DND-41 (cell line): ENCODE measurements at regions not wholly inside any gene's neighbourhood (a gene's known extent, or its start where the extent isn't known, plus 50 kb on each side); places are given as distances from the start of the nearest gene placed in this dataset.

Source experiments
- ATAC-seq: fragments of 200-7000 bp; cut with Tn5 transposase; 3 replicates; pipeline ENCODE4 v1.9.1; 2021; ENCODE audit warnings: low read depth; ENCODE audit not compliant: insufficient read depth
- DNase-seq: peaks from one replicate; pipeline ENCODE4 v3.0.0-alpha.2; 2020
- H2AFZ ChIP-seq: 2 replicates; pipeline ENCODE4 v1.6.0; 2012; ENCODE audit warnings: low read depth, low read length
- H3K27ac ChIP-seq: 2 replicates; pipeline ENCODE4 v1.5.1; 2012; ENCODE audit warnings: low read length, inconsistent platforms
- H3K27me3 ChIP-seq: fragments of 200-600 bp; sonication (generic); 2 replicates; pipeline ENCODE4 v1.6.0; 2012; ENCODE audit warnings: low read length, mild to moderate bottlenecking, inconsistent platforms; ENCODE audit not compliant: insufficient read depth, poor library complexity
- H3K36me3 ChIP-seq: 2 replicates; pipeline ENCODE4 v1.5.1; 2012; ENCODE audit warnings: low read length, inconsistent platforms; ENCODE audit not compliant: insufficient read depth
- H3K4me1 ChIP-seq: 2 replicates; pipeline ENCODE4 v1.5.1; 2012; ENCODE audit warnings: mild to moderate bottlenecking, low read length; ENCODE audit not compliant: insufficient read depth
- H3K4me2 ChIP-seq: 2 replicates; pipeline ENCODE4 v1.6.0; 2012; ENCODE audit warnings: mild to moderate bottlenecking, moderate library complexity, low read length, inconsistent platforms; ENCODE audit not compliant: insufficient read depth
- H3K4me3 ChIP-seq, 2 experiments: fragments of 200-600 bp in 1 of 2; shearing (Covaris generic) in 1 of 2; 2 replicates each; pipeline ENCODE4 v1.5.1; 2012 to 2016; ENCODE audit warnings: inconsistent platforms in 2 of 2, low read length in 2 of 2, mild to moderate bottlenecking in 2 of 2, low read depth in 1 of 2, moderate library complexity in 1 of 2
- H3K79me2 ChIP-seq: 2 replicates; pipeline ENCODE4 v1.6.0; 2012; ENCODE audit warnings: low read length, inconsistent platforms; ENCODE audit not compliant: insufficient read depth
- H3K9ac ChIP-seq: 2 replicates; pipeline ENCODE4 v1.6.0; 2012; ENCODE audit warnings: low read depth, mild to moderate bottlenecking, inconsistent platforms, low read length, moderate library complexity
- H3K9me3 ChIP-seq: 2 replicates; pipeline ENCODE4 v1.5.1; 2012; ENCODE audit warnings: low read length, moderate library complexity, mild to moderate bottlenecking, inconsistent platforms; ENCODE audit not compliant: insufficient read depth, severe bottlenecking
- H4K20me1 ChIP-seq: 2 replicates; pipeline ENCODE4 v1.6.0; 2012; ENCODE audit warnings: low read length; ENCODE audit not compliant: insufficient read depth
- EZH2 ChIP-seq: IDR thresholded peaks from 3 replicates; pipeline ENCODE4 v1.6.1; 2012; ENCODE audit warnings: borderline replicate concordance, low read depth, mild to moderate bottlenecking, moderate library complexity, low read length, inconsistent platforms; ENCODE audit not compliant: severe bottlenecking
- TF ChIP-seq, protein P1 (sequence below): IDR thresholded peaks from 2 replicates; pipeline ENCODE4 v1.5.1; 2012; ENCODE audit warnings: borderline replicate concordance, low read length, moderate library complexity, mild to moderate bottlenecking; ENCODE audit not compliant: poor library complexity, severe bottlenecking; ENCODE audit errors: extremely low read depth

DNA sequence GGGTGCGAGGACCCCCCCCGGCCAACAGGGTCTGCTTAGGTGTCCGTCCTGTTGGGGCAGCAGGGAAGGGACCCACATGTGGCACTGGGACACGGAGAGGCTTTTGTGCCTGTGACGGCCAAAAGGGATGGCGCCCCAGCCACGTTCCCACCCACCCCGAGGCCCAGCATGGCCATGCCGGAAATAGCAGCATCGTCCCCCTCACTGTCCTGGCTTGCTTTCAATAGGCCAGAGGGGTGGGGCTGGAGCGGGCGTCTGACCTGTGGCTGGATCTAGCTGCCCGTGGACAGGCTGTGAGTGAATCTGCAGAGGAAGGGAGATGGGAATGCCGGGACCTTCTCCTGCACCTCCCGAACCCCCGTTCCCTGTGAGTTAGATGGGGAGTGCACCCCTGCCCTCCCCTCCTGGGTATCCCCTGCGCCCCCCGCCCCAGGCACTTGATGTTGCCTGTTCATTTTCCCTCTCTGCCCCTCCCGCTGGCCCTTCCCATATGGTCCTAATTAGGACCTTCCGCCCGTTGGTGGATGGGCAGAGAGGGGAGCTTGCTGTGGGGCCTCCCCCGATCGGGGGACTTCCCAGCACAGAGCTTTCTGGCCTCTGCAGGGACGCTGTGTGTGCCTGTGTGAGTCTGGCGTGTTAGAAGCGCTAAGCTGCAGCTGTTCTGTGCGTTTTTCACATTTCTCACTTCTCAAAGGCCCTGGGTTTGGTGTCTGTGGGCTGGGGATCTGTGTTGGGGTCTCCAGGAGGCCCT, 292.8 kb downstream of the SEC14L1 start:
- no peaks in the 10 kb centered on the region for H4K20me1 ChIP-seq
- peaks cover 47% of the 10 kb centered on the region for H3K36me3 ChIP-seq
- peaks cover 99% of the 10 kb centered on the region for H3K79me2 ChIP-seq
- no peak for TF ChIP-seq EZH2
- H3K27ac ChIP-seq, result peak overlapping the region; percentile 99
- ATAC-seq (no peak), DNase-seq (no peak)
- H3K4me1 ChIP-seq, result peaks cover 92% of the 10 kb centered on the region
- H3K4me3 ChIP-seq, result no peak overlapping the region
- H3K9ac ChIP-seq, result peak overlapping the region; percentile 66; the same call in 1 of the 2 replicates
- no peak overlapping the region for H2AFZ ChIP-seq
- H3K4me2 ChIP-seq, result no peak overlapping the region; the same call in 1 of the 2 replicates
- H3K9me3 ChIP-seq, result no peaks in the 10 kb centered on the region
- no peaks in the 10 kb centered on the region for H3K27me3 ChIP-seq

DNA sequence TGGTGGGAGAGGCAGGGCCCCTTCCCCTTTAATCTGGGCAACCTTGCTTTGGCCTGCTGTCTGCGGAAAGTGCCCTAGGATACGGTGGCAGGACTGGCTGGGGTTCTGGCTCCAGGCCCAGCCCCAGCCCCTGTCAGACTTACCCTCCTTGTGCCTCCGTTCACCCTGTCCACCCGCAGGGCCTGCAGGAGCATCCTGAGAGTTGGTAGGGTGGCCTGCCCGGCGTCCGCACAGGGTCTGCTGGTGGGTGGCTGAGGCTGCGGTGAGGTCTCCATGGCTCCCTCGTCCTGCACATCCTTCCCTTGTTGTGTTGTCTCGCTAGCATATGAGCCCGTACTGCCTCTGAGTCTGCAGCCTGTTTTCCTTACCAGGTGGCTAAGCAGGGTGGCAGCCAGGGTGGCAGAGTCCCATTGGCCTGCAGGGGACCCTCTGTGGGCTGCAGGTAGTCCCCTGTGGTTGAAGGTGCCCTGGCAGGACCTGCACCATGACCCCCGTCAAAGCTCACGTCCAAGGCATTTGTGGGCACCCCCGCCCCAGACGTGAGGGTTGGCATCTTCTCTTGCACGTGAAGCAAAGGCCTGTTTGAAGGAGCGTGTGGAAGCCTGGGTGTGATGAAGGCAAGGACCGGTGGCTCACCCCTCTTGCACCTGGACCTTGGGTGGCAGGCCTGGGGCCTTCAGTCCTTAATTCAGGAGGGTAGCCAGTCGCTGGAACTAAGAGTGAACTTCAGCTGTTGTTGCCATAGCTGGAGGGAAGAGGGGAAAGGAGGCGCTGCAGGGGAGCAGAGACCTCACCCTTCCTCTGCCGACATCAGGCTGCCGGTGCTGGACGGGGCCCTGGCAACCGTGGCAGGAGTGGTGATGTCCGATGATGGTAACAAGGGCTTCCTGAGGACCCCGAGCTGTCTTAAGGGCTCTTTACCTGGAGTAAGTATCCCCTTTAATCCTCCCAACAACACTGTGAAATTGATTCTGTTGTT, 293.7 kb downstream of the SEC14L1 start:
- Histone ChIP-seq H3K27me3 (no peaks in the 10 kb centered on the region), H3K4me3 (no peak overlapping the region), H3K9ac (peak overlapping the region; percentile 66), H3K4me1 (peaks cover 92% of the 10 kb centered on the region), H3K79me2 (peaks cover 99% of the 10 kb centered on the region), H3K4me2 (no peak overlapping the region; the same call in 1 of the 2 replicates), H2AFZ (no peak overlapping the region), H4K20me1 (no peaks in the 10 kb centered on the region), H3K27ac (peak overlapping the region; percentile 99), H3K9me3 (no peaks in the 10 kb centered on the region), H3K36me3 (peaks cover 38% of the 10 kb centered on the region)
- TF ChIP-seq, protein P1, sequence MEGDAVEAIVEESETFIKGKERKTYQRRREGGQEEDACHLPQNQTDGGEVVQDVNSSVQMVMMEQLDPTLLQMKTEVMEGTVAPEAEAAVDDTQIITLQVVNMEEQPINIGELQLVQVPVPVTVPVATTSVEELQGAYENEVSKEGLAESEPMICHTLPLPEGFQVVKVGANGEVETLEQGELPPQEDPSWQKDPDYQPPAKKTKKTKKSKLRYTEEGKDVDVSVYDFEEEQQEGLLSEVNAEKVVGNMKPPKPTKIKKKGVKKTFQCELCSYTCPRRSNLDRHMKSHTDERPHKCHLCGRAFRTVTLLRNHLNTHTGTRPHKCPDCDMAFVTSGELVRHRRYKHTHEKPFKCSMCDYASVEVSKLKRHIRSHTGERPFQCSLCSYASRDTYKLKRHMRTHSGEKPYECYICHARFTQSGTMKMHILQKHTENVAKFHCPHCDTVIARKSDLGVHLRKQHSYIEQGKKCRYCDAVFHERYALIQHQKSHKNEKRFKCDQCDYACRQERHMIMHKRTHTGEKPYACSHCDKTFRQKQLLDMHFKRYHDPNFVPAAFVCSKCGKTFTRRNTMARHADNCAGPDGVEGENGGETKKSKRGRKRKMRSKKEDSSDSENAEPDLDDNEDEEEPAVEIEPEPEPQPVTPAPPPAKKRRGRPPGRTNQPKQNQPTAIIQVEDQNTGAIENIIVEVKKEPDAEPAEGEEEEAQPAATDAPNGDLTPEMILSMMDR, result no peak
- TF ChIP-seq EZH2, result no peak
- DNase-seq (no peak), ATAC-seq (no peak)

DNA sequence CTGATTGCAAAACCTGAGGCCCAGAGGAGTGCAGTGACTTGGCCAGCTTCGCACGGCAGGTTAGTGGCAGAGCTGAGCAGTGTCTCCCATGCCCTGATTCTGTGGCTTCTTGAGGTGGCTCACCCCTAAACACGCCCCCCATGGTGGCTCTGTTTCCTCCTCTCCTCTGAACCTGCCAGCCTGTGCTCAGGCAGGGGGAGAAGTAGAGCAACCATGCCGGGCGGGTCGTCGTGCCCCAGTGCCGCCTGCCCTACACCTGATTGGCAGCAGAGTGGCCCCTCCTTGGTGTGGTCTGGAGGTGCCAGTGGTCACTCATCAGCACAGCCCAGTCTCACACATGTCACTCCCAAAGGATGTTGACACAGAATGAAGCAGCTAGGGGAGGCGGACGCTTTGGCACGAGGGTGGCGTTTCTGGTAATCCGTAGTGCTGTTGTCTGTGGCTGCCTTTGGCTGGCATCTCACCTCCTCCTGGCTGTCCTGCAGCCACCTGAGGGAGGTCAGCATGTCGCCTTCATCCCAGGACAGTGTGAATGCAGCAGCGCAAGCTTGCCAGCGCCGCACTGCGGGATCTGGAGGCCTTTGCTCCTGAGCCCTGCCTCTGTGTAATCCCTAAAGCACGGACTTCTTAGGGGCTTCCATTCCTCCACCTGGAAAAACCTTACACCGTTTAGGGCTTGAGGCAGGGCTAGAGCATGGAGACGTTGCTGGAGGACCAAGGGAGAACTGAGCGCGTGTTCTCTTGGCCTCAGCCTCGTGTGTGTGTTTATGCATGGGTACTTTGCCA, 294.7 kb downstream of the SEC14L1 start:
- H3K4me3 ChIP-seq, result no peak overlapping the region
- H3K4me1 ChIP-seq, result peaks cover 92% of the 10 kb centered on the region
- no peaks in the 10 kb centered on the region for H4K20me1 ChIP-seq
- H2AFZ ChIP-seq, result no peak overlapping the region
- peaks cover 93% of the 10 kb centered on the region for H3K79me2 ChIP-seq
- TF ChIP-seq, protein P1, result no peak
- no peak for TF ChIP-seq EZH2
- DNase-seq (no peak), ATAC-seq (peak; percentile 45; the same call in 2 of the 3 replicates)
- peak overlapping the region; percentile 2; the same call in 1 of the 2 replicates for H3K4me2 ChIP-seq
- peak overlapping the region; percentile 66 for H3K9ac ChIP-seq
- peak overlapping the region; percentile 99 for H3K27ac ChIP-seq
- H3K36me3 ChIP-seq, result peaks cover 35% of the 10 kb centered on the region
- no peaks in the 10 kb centered on the region for H3K27me3 ChIP-seq
- no peaks in the 10 kb centered on the region for H3K9me3 ChIP-seq
